OCI-LY3 (cell line): ENCODE measurements at regions not wholly inside any gene's neighbourhood (a gene's known extent, or its start where the extent isn't known, plus 50 kb on each side); places are given as distances from the start of the nearest gene placed in this dataset.

Experiments
- CTCF ChIP-seq: fragments of 200-600, 300-600 bp; sonication (generic); IDR thresholded peaks from 2 replicates; pipeline ENCODE4 v1.5.1; 2014; ENCODE audit warnings: antibody characterized with exemption, low read length, low read depth
- EZH2phosphoT487 ChIP-seq: fragments of 200-600 bp; shearing (Covaris generic); IDR thresholded peaks from 2 replicates; pipeline ENCODE4 v1.6.1; 2018; ENCODE audit warnings: antibody characterized with exemption, mixed run types, low read depth

- TF ChIP-seq CTCF (no peak), EZH2phosphoT487 (no peak)
Measured at GRCh38 chr12:25755971-25756260, 202.6 kb upstream of the RASSF8 start.
